ENCODE measurements at regions not wholly inside any gene's neighbourhood (a gene's known extent, or its start where the extent isn't known, plus 50 kb on each side); places are given as distances from the start of the nearest gene placed in this dataset.

- BruUV-seq (replicated peaks), result no TSS peak
- peaks cover 42% of the 10 kb centered on the region for H3K4me1 ChIP-seq (ENCODE audit: control insufficient read depth, extremely low read depth, insufficient read depth, low read length)
Measured at GRCh38 chr9:88772575-88772974, 218.7 kb upstream of the S1PR3 start.

More at GRCh38 chr9:88772575-88772974, 218.7 kb upstream of the S1PR3 start:
- H3K27me3 ChIP-seq (ENCODE audit: control insufficient read depth in 2 of 2, insufficient read depth in 2 of 2, low read length in 2 of 2), result no peaks in the 10 kb centered on the region
- no peak for DNase-seq (ENCODE audit: low read depth, low spot score)
- intact Hi-C loops (cut with micrococcal nuclease) (loop anchor here (10.0 kb wide), 1 partner anchor 1268 kb away; no protein-coding TSS in a partner anchor), dilution Hi-C loops (cut with MboI; ENCODE audit: extremely low pct_ligation_motif_present, low sequenced_read_pairs) (no loop called here)
- no peak overlapping the region for H3K4me3 ChIP-seq (replicated peaks in 1 of 3; ENCODE audit: insufficient read depth in 1 of 3, low read depth in 1 of 3, low read length in 3 of 3)
- FAIRE-seq, result no peak
- H3K79me2 ChIP-seq (ENCODE audit: control insufficient read depth, insufficient read depth, low read length), result no peaks in the 10 kb centered on the region
- ChIA-PET POLR2A (no interaction called here), CTCF (interaction anchor here (2.1 kb wide), 1 partner anchor 10 kb away, joined by 8 read pairs; no protein-coding TSS in a partner anchor)
- no peak overlapping the region for H2AFZ ChIP-seq (ENCODE audit: low read depth, low read length)
- H3K27ac ChIP-seq (ENCODE audit: insufficient read depth, low read depth, low read length), result no peak overlapping the region
- H4K20me1 ChIP-seq (replicated peaks; ENCODE audit: control insufficient read depth, extremely low read depth, insufficient read depth, low read length), result no peaks in the 10 kb centered on the region
- H3K9ac ChIP-seq (replicated peaks; ENCODE audit: extremely low read depth, insufficient read depth, low read length), result no peak overlapping the region
- no peaks in the 10 kb centered on the region for H3K36me3 ChIP-seq (ENCODE audit: control insufficient read depth in 2 of 2, extremely low read depth in 1 of 2, insufficient read depth in 2 of 2, low read length in 2 of 2)
- H3K4me2 ChIP-seq (ENCODE audit: insufficient read depth, low read length), result no peak overlapping the region
- no peak for TF ChIP-seq POLR2AphosphoS5 (IDR thresholded peaks at IDR 0.05; ENCODE audit: insufficient read depth, low read depth, low read length)
- no peak for TF ChIP-seq EZH2 (IDR thresholded peaks at IDR 0.05; ENCODE audit: borderline replicate concordance, low read depth, low read length, severe bottlenecking)
- no peak for TF ChIP-seq CTCF (IDR thresholded peaks at IDR 0.05; ENCODE audit: extremely low read depth in 1 of 2, insufficient read depth in 1 of 2, low read depth in 1 of 2, low read length in 2 of 2)
- no peak for TF ChIP-seq MYC (IDR thresholded peaks at IDR 0.05; ENCODE audit: low read depth, low read length)
- no peak for TF ChIP-seq FOS (IDR thresholded peaks at IDR 0.05; ENCODE audit: borderline replicate concordance, insufficient read depth, low read length)
- TF ChIP-seq MAX (IDR thresholded peaks at IDR 0.05; ENCODE audit: insufficient read depth, insufficient read length), result no peak
- TF ChIP-seq JUN (IDR thresholded peaks at IDR 0.05; ENCODE audit: borderline replicate concordance, insufficient read depth, insufficient read length, low read depth), result no peak
- no peak for TF ChIP-seq GATA2 (IDR thresholded peaks at IDR 0.05; ENCODE audit: insufficient read depth, insufficient read length, low read depth, low read length)
- no peak for TF ChIP-seq POLR2A (IDR thresholded peaks at IDR 0.05; ENCODE audit: low read depth, low read length)
- no peaks in the 10 kb centered on the region for H3K9me3 ChIP-seq (replicated peaks; ENCODE audit: control insufficient read depth, insufficient read depth, low read length)
- no peaks in the 10 kb centered on the region for H3K9me1 ChIP-seq (replicated peaks; ENCODE audit: control insufficient read depth, extremely low read depth, insufficient read depth, low read length)

All from endothelial cell of umbilical vein (primary cell).